Pons (tissue), 1 donor: ENCODE measurements at regions not wholly inside any gene's neighbourhood (a gene's known extent, or its start where the extent isn't known, plus 50 kb on each side); places are given as distances from the start of the nearest gene placed in this dataset.
"Not testable (repeated sequence)": the region's sequence is repeated elsewhere in the genome, so short reads cannot be mapped to it uniquely, and the experiment has no call there.

ENCODE experiments used
- DNase-seq: peaks from one replicate; pipeline ENCODE4 v3.0.0-alpha.2; 2016; ENCODE audit warnings: low spot score

GRCh38 chr16:88227722-88228482 lies 154.9 kb upstream of the ZNF469 start:
- not testable (repeated sequence) for DNase-seq

GRCh38 chr16:88228751-88229150 lies 154.0 kb upstream of the ZNF469 start:
- not testable (repeated sequence) for DNase-seq

- not testable (repeated sequence) for DNase-seq
Measured at GRCh38 chr16:88229710-88230109, 153.0 kb upstream of the ZNF469 start.

- not testable (repeated sequence) for DNase-seq
Measured at GRCh38 chr16:88230276-88230966, 152.3 kb upstream of the ZNF469 start.

- DNase-seq, result not testable (repeated sequence)
Measured at GRCh38 chr16:88230967-88231615, 151.7 kb upstream of the ZNF469 start.

- not testable (repeated sequence) for DNase-seq
Measured at GRCh38 chr16:88231839-88232238, 150.9 kb upstream of the ZNF469 start.

GRCh38 chr16:88232401-88233258 lies 150.1 kb upstream of the ZNF469 start:
- DNase-seq, result not testable (repeated sequence)

GRCh38 chr16:88233621-88234420 lies 148.9 kb upstream of the ZNF469 start:
- DNase-seq, result not testable (repeated sequence)

GRCh38 chr16:88234421-88235271 lies 148.1 kb upstream of the ZNF469 start:
- not testable (repeated sequence) for DNase-seq

GRCh38 chr16:88235691-88236090 lies 147.1 kb upstream of the ZNF469 start:
- not testable (repeated sequence) for DNase-seq

- DNase-seq, result not testable (repeated sequence)
Measured at GRCh38 chr16:88236229-88236628, 146.5 kb upstream of the ZNF469 start.

- DNase-seq, result not testable (repeated sequence)
Measured at GRCh38 chr16:88237314-88237713, 145.4 kb upstream of the ZNF469 start.

- DNase-seq, result not testable (repeated sequence)
Measured at GRCh38 chr16:88237761-88238415, 144.9 kb upstream of the ZNF469 start.

- peak; percentile 4 for DNase-seq
Measured at GRCh38 chr16:88238732-88239274, 144.0 kb upstream of the ZNF469 start.

- not testable (repeated sequence) for DNase-seq
Measured at GRCh38 chr16:88240118-88240517, 142.6 kb upstream of the ZNF469 start.

GRCh38 chr16:88240776-88241175 lies 142.0 kb upstream of the ZNF469 start:
- not testable (repeated sequence) for DNase-seq

- not testable (repeated sequence) for DNase-seq
Measured at GRCh38 chr16:88241404-88242311, 141.1 kb upstream of the ZNF469 start.
